ENCODE measurements at regions not wholly inside any gene's neighbourhood (a gene's known extent, or its start where the extent isn't known, plus 50 kb on each side); places are given as distances from the start of the nearest gene placed in this dataset.

- FAIRE-seq, result no peak
These were observed 214.3 kb upstream of the NXPH2 start for GRCh38 chr2:138994502-138994901.

GRCh38 chr2:138985881-138986280 lies 205.7 kb upstream of the NXPH2 start:
- no peak for FAIRE-seq

GRCh38 chr2:138979131-138979785 lies 199.1 kb upstream of the NXPH2 start:
- no peak for FAIRE-seq

DNA sequence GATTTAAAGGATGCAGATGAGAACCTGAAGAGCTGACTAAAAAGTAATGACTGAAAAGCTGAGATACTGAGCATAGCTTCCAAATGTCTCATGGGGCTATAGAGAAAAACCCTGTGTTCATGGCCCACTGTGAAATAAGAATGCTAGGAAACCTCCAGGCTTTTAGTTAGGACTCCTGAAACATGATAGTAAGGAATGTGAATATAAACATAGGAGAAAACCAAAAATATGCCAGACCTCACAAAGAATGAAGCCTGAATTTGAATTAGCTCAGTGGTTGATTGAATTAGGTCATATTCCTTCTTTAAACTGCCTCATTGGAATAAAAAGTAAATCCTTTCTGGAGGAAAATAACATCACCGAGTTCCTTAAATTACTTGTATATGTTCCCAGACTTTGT lies 194.5 kb upstream of the NXPH2 start:
- FAIRE-seq, result no peak

DNA sequence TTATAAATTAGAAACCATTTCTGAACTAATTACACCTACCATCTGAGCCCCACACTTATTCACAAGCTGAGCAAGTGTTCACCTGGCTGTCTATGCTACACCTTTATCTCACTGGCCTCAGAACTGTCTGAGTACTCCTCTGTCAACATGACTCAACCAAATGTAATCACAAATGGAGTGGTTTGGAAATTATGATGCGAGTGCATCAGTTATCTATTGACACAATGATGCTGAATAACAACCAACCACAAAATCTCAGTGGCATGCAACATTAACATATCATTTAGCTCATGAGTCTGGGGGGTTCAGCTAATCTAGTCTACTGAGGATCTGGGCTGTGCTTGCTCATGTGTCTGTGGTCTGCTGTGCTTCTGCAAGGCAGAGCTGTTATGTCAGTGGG lies 184.2 kb upstream of the NXPH2 start:
- no peak for FAIRE-seq

GRCh38 chr2:138962686-138963085 lies 182.5 kb upstream of the NXPH2 start:
- no peak for FAIRE-seq

DNA sequence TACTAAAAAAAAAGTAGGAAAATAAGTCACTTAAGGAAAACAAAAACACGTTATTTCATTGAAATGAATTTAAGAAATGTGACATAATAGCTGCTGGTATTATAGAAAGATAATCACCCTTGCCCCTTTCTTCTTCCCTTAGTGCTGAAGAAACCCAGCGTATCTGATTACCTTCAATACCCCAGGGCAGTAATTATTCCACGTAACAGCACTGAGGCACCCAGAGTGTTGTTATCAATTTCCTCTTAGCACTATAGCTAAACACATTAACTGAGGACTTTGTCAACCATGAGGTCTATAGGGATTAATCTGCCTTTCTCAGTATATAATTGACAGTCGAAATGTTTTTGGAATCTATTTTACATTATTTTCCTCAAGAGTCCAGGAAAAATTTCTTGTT lies 180.0 kb upstream of the NXPH2 start:
- FAIRE-seq, result no peak

DNA sequence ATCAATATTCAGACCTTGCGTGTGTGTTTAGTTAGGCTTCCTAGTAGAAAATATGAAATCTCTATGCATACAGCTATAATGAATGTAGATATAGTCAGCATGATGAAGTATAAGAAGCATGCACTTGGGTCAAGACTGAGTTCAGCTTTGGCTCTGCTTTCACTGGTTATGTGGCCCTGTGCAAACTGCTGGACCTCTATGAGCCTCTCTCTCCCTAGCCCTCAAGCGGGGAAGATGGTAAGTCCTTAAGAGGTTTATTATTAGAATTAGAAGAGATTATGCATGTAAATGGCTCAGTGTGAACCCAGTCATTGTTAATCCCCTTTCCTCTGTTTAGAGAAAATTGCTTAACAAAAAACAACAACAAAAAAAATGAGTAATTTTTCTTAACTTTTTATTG lies 178.8 kb upstream of the NXPH2 start:
- FAIRE-seq, result no peak

DNA sequence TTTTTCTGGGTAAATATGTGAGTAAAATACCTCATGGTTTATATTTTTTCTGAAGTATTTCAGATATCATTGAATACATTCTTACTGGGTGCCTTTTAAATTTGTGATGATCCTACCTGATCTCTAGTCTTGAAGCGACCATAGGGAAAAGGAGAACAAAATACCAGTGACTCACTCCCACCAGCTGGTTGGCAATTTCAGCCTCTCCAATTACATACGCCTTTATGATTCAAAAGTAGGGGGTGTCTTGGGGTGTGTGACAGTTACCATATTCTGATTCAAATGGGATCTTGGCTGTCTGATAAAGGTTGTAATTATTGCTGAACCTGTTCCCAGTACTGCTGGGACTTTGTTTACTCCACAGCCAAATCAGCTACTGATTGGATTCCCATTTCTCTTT lies 175.9 kb upstream of the NXPH2 start:
- no peak for FAIRE-seq

DNA sequence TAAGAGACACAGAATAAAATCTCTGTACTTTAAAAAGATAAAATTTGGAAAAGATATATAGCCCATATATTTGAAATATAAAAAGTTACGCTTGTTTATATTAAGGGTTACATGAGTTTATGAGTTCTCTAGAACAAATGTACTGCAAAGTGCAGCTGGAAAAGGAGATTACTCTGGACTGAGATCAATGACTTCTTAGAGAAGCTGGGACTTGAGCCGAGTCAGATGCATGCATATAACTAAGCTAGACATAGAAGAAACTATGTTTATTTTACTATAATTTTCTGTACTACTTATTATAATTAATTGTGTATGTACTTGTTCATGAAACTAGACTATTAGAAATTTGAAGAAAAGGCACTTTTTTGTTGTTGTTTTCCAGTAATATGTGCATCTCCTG lies 170.3 kb upstream of the NXPH2 start:
- no peak for FAIRE-seq

- FAIRE-seq, result no peak
These were observed 169.3 kb upstream of the NXPH2 start for GRCh38 chr2:138949517-138949916.

GRCh38 chr2:138948070-138948539 lies 167.9 kb upstream of the NXPH2 start:
- no peak for FAIRE-seq

GRCh38 chr2:138943470-138943869 lies 163.3 kb upstream of the NXPH2 start:
- FAIRE-seq, result no peak

GRCh38 chr2:138942466-138942865 lies 162.3 kb upstream of the NXPH2 start:
- FAIRE-seq, result no peak

DNA sequence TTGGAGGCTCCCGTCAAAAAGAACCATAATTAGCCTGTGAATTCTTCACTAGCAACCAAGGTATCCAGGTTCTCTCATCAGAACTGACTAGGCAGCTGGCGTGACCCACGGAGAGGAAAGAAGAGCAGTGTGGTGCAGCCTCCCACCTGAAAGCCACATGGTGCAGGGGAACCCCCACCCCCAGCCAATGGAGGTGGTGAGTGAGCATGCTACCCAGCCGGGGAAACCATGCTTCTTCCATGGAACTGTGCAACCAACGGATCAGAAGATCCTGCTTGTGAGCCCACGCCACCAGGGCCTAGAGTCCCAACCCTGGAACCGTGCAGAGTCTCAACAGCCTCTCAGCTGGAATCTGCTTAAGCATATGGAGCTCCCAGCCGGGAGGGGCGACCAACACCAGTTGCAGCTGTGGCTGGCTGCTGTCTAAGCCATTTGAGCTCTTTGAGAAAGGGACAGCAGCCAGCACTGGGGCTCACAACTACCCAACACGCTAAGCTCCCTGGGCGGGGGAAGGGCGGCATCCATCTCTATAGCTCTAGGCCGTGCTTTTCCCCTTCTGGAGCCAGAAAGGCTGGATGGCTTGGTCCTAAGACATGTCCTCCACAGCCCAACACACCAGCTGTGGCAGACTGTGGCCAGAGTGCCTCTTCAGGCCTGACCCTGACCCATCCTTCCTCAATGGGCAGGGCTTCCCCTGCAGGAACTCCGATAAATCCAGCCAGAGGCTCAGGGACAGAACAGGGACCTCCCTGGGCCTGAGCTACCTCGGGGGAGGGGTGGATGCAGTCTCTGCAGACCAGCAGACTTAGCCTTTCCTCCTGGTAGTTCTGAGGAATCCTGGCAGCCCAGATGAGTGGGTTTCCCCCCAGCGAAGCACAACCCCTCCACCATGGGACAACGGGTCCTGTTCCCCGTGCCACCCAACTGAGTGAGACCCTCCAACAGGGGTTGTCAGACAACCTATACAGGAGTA lies 151.4 kb upstream of the NXPH2 start:
- FAIRE-seq, result no peak

- no peak for FAIRE-seq
These were observed 150.4 kb upstream of the NXPH2 start for GRCh38 chr2:138930571-138930970.

DNA sequence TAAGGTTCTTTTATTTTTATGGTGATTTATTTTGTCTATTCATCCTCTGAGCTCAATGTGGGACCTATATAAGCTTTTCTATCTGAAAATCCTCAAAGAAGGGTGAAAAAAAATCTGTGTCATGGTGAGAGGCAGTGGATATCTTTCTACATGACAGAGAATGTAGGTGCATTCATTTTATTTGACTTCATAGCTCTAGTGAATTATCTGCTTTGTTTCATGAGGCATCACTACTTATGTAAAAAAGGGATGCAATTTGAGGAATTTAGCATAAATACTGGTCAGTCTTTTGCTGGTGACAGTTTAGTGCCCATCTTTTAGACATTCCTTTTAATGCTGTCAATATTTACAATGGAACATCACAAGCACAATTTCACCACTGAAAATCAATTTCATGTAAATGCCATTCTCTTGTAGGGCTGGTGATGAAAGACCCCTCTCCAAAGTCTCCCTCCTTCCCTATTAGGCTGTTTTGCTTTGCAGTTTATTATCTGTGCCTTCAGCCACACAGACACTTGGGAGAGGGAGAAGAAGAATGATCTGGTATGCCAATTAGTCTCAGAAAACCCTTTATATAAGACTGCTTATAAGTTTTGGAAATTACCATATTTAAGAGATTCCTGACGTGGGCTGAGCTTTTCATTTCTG lies 148.3 kb upstream of the NXPH2 start:
- FAIRE-seq, result no peak

GRCh38 chr2:138922973-138923563 lies 142.9 kb upstream of the NXPH2 start:
- peak; percentile 97 for FAIRE-seq

DNA sequence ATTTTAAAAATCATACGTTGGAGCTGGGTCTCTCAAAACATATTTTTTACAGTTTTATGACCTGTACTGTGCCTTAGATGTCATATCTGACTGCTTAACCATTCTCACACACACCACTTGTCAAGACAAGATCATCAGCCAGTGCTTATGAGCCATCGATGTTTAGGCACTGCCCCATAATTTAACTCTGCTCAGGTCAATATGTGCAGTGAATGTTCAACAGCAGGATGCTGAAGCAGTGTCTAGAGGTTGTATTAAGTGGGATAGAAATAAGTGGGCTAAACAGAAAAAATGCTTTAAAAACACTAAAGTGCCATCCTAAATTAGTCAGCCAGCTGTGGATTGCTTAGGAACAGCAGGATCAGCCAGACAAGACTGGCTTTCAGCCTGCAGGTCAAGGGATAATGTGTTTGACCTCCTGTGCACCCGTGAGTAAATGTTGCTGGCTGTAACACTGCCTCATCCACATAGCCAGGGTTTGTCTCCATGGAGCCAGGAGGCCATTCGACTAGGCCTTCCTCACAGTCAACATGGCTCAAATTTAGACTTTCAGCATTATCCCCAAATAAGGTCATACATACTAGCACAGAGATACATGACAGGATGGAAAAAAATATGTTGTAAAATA lies 139.0 kb upstream of the NXPH2 start:
- no peak for FAIRE-seq

DNA sequence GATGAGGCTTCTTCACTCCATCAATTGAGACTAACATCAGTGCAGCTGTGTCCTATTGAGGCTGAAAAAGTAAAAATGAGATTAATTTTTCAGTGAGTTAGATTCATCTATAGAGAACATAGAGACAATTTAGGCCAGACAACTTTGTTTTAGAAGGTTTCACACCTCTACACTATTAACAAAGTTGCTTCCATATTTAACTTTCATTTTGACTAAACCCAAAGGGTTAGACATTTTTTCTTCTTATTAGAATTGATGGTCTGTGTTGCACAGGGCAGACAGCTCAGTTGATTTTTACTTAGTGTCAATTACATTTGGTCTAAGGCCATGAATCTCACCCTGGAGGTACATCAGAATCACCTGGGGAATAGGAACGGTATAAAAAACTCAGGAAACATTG lies 130.2 kb upstream of the NXPH2 start:
- FAIRE-seq, result no peak

DNA sequence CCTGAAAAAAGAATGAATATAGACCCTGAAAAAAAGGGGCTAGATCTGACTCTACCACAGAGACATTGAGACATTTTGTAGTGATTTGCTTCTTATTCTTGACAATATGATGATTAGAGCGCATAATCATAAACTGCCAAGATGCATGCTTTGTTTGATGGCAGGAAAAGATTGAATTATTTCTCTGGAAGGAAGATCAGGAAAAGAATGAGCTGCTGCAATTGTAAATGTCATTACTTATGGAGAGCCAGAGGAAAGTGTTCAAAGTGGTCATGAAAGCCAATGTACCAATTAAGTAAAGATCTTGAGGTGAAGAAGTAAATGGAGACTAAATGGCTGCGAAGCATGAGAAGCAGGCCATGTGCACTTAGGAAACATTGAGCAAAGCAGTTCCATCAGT lies 126.4 kb upstream of the NXPH2 start:
- no peak for FAIRE-seq

- no peak for FAIRE-seq
These were observed 122.2 kb upstream of the NXPH2 start for GRCh38 chr2:138902239-138902871.

All from islet of Langerhans (tissue), 1 donor.